Mesendoderm (in vitro differentiated cells): ENCODE measurements at regions not wholly inside any gene's neighbourhood (a gene's known extent, or its start where the extent isn't known, plus 50 kb on each side); places are given as distances from the start of the nearest gene placed in this dataset.

Source experiments
- DNase-seq: peaks from one replicate; pipeline ENCODE4 v3.0.0; 2013
- H2AK5ac ChIP-seq: 2 replicates; pipeline ENCODE4 v1.6.1; 2013; ENCODE audit warnings: low read length, inconsistent platforms
- H2BK120ac ChIP-seq: 2 replicates; pipeline ENCODE4 v1.6.1; 2013; ENCODE audit warnings: low read depth, mild to moderate bottlenecking, low read length, moderate library complexity, mixed read lengths
- H2BK15ac ChIP-seq: replicated peaks from 2 replicates; pipeline ENCODE4 v1.6.1; 2013; ENCODE audit warnings: low read depth, mild to moderate bottlenecking, moderate library complexity
- H2BK5ac ChIP-seq: 2 replicates; pipeline ENCODE4 v1.6.1; 2013; ENCODE audit warnings: low read length, inconsistent platforms
- H3K18ac ChIP-seq: 2 replicates; pipeline ENCODE4 v1.6.1; 2013; ENCODE audit warnings: mild to moderate bottlenecking, low read length, mixed read lengths
- H3K23ac ChIP-seq: one replicate; pipeline ENCODE4 v1.6.1; 2013; ENCODE audit warnings: low read length
- H3K27ac ChIP-seq: 2 replicates; pipeline ENCODE4 v1.5.1; 2013; ENCODE audit warnings: low read depth, mild to moderate bottlenecking, inconsistent platforms, low read length, moderate library complexity
- H3K27me3 ChIP-seq: 2 replicates; pipeline ENCODE4 v1.6.1; 2013; ENCODE audit warnings: low read length, control low read depth, mild to moderate bottlenecking, inconsistent platforms; ENCODE audit not compliant: insufficient read depth, poor library complexity
- H3K36me3 ChIP-seq: 2 replicates; pipeline ENCODE4 v1.6.1; 2013; ENCODE audit warnings: low read length, inconsistent platforms; ENCODE audit not compliant: control insufficient read depth, insufficient read depth
- H3K4ac ChIP-seq: one replicate; pipeline ENCODE4 v1.6.1; 2013; ENCODE audit warnings: low read depth, mild to moderate bottlenecking, low read length, moderate library complexity
- H3K4me1 ChIP-seq: 2 replicates; pipeline ENCODE4 v1.6.1; 2013; ENCODE audit warnings: low read depth, low read length, inconsistent platforms; ENCODE audit not compliant: control insufficient read depth
- H3K4me2 ChIP-seq: 2 replicates; pipeline ENCODE4 v1.6.1; 2013; ENCODE audit warnings: low read length
- H3K4me3 ChIP-seq: 2 replicates; pipeline ENCODE4 v1.5.1; 2013; ENCODE audit warnings: mild to moderate bottlenecking, low read length
- H3K56ac ChIP-seq: one replicate; pipeline ENCODE4 v1.6.1; 2013; ENCODE audit warnings: low read length
- H3K79me1 ChIP-seq: 2 replicates; pipeline ENCODE4 v1.6.1; 2013; ENCODE audit warnings: low read length, inconsistent platforms
- H3K79me2 ChIP-seq: 2 replicates; pipeline ENCODE4 v1.6.1; 2013; ENCODE audit warnings: mild to moderate bottlenecking, low read length; ENCODE audit not compliant: control insufficient read depth, insufficient read depth
- H3K9ac ChIP-seq: 2 replicates; pipeline ENCODE4 v1.6.1; 2013; ENCODE audit warnings: low read length, inconsistent platforms
- H4K5ac ChIP-seq: one replicate; pipeline ENCODE4 v1.6.1; 2013; ENCODE audit warnings: low read length
- H4K8ac ChIP-seq: one replicate; pipeline ENCODE4 v1.6.1; 2013; ENCODE audit warnings: low read depth, mild to moderate bottlenecking, control low read depth, low read length, moderate library complexity
- WGBS: extraction: QIAGEN DNeasy Blood & Tissue Kit; methylation state at CpG from one replicate; pipeline ENCODE4 v1.1.7; 2013; ENCODE audit warnings: low lambda C conversion rate, missing lambda C conversion rate; ENCODE audit not compliant: insufficient coverage; ENCODE audit errors: extremely low coverage; 5-methylcytosine and 5-hydroxymethylcytosine counted together

- Histone ChIP-seq H3K27ac (no peak overlapping the region), H3K79me1 (no peaks in the 10 kb centered on the region), H3K27me3 (no peaks in the 10 kb centered on the region), H3K9ac (no peak overlapping the region), H3K4me2 (no peak overlapping the region), H2BK15ac (no peak overlapping the region), H4K5ac (no peak overlapping the region), H3K79me2 (no peaks in the 10 kb centered on the region), H3K23ac (no peak overlapping the region), H3K4me3 (no peak overlapping the region), H2BK5ac (no peak overlapping the region), H3K56ac (no peak overlapping the region), H3K36me3 (no peaks in the 10 kb centered on the region), H3K4ac (no peak overlapping the region), H2BK120ac (no peak overlapping the region), H3K18ac (no peak overlapping the region), H4K8ac (no peak overlapping the region), H3K4me1 (no peaks in the 10 kb centered on the region), H2AK5ac (no peak overlapping the region)
- WGBS: no CpG with 5 or more reads among the region's 3 CpGs
- DNase-seq: no peak
Measured at GRCh38 chr9:102875687-102876086, 119.4 kb upstream of the CYLC2 start.

- H3K9ac ChIP-seq: no peak overlapping the region
- no peak overlapping the region for H2AK5ac ChIP-seq
- H3K56ac ChIP-seq: no peak overlapping the region
- H3K4me3 ChIP-seq: no peak overlapping the region
- no peak overlapping the region for H3K4ac ChIP-seq
- H2BK120ac ChIP-seq: no peak overlapping the region
- no peaks in the 10 kb centered on the region for H3K27me3 ChIP-seq
- H4K8ac ChIP-seq: no peak overlapping the region
- no peak overlapping the region for H3K18ac ChIP-seq
- no peak overlapping the region for H3K27ac ChIP-seq
- no peaks in the 10 kb centered on the region for H3K79me1 ChIP-seq
- H2BK15ac ChIP-seq: no peak overlapping the region
- DNase-seq: no peak
- no CpG with 5 or more reads among the region's 1 CpG for WGBS
- no peak overlapping the region for H2BK5ac ChIP-seq
- no peak overlapping the region for H4K5ac ChIP-seq
- no peaks in the 10 kb centered on the region for H3K36me3 ChIP-seq
- H3K4me1 ChIP-seq: no peaks in the 10 kb centered on the region
- no peak overlapping the region for H3K23ac ChIP-seq
- no peak overlapping the region for H3K4me2 ChIP-seq
- H3K79me2 ChIP-seq: no peaks in the 10 kb centered on the region
Measured at GRCh38 chr9:102867488-102867887, 127.6 kb upstream of the CYLC2 start.

- Histone ChIP-seq H3K27ac (no peak overlapping the region), H4K8ac (no peak overlapping the region), H3K9ac (no peak overlapping the region), H3K79me1 (no peaks in the 10 kb centered on the region), H3K79me2 (no peaks in the 10 kb centered on the region), H2AK5ac (no peak overlapping the region), H2BK120ac (no peak overlapping the region), H3K4me3 (no peak overlapping the region), H3K18ac (no peak overlapping the region), H3K4ac (no peak overlapping the region), H3K36me3 (no peaks in the 10 kb centered on the region), H2BK5ac (no peak overlapping the region), H3K56ac (no peak overlapping the region), H4K5ac (no peak overlapping the region), H2BK15ac (no peak overlapping the region), H3K4me1 (no peaks in the 10 kb centered on the region), H3K27me3 (no peaks in the 10 kb centered on the region), H3K23ac (no peak overlapping the region), H3K4me2 (no peak overlapping the region)
- no CpG with 5 or more reads among the region's 1 CpG for WGBS
- no peak for DNase-seq
Measured at GRCh38 chr9:102862478-102862877, 132.7 kb upstream of the CYLC2 start.

- Histone ChIP-seq H3K79me1 (no peaks in the 10 kb centered on the region), H2AK5ac (no peak overlapping the region), H2BK15ac (no peak overlapping the region), H2BK5ac (no peak overlapping the region), H3K9ac (no peak overlapping the region), H4K5ac (no peak overlapping the region), H3K56ac (no peak overlapping the region), H3K4me1 (no peaks in the 10 kb centered on the region), H3K79me2 (no peaks in the 10 kb centered on the region), H3K18ac (no peak overlapping the region), H3K36me3 (no peaks in the 10 kb centered on the region), H3K27ac (no peak overlapping the region), H3K23ac (no peak overlapping the region), H2BK120ac (no peak overlapping the region), H4K8ac (no peak overlapping the region), H3K4ac (no peak overlapping the region), H3K4me2 (no peak overlapping the region), H3K4me3 (no peak overlapping the region), H3K27me3 (no peaks in the 10 kb centered on the region)
- WGBS: no CpG with 5 or more reads among the region's 2 CpGs
- DNase-seq: no peak
Measured at GRCh38 chr9:102855641-102856040, 139.5 kb upstream of the CYLC2 start.

- Histone ChIP-seq H2AK5ac (no peak overlapping the region), H3K79me2 (no peaks in the 10 kb centered on the region), H2BK15ac (no peak overlapping the region), H3K4ac (no peak overlapping the region), H4K8ac (no peak overlapping the region), H3K27me3 (no peaks in the 10 kb centered on the region), H2BK5ac (no peak overlapping the region), H3K56ac (no peak overlapping the region), H3K4me2 (no peak overlapping the region), H3K9ac (no peak overlapping the region), H3K27ac (no peak overlapping the region), H3K79me1 (no peaks in the 10 kb centered on the region), H3K4me1 (no peaks in the 10 kb centered on the region), H2BK120ac (no peak overlapping the region), H3K23ac (no peak overlapping the region), H4K5ac (no peak overlapping the region), H3K4me3 (no peak overlapping the region), H3K18ac (no peak overlapping the region), H3K36me3 (no peaks in the 10 kb centered on the region)
- WGBS: no CpG with 5 or more reads among the region's 1 CpG
- DNase-seq: no peak
Measured at GRCh38 chr9:102845827-102846371, 149.2 kb upstream of the CYLC2 start.

GRCh38 chr9:102844716-102845115 lies 150.4 kb upstream of the CYLC2 start:
- no peak overlapping the region for H3K56ac ChIP-seq
- no peak overlapping the region for H2BK5ac ChIP-seq
- H3K36me3 ChIP-seq: no peaks in the 10 kb centered on the region
- H3K4ac ChIP-seq: no peak overlapping the region
- no CpG with 5 or more reads among the region's 2 CpGs for WGBS
- H2AK5ac ChIP-seq: no peak overlapping the region
- no peaks in the 10 kb centered on the region for H3K79me2 ChIP-seq
- no peak overlapping the region for H3K9ac ChIP-seq
- H3K27me3 ChIP-seq: no peaks in the 10 kb centered on the region
- no peak overlapping the region for H3K18ac ChIP-seq
- H4K5ac ChIP-seq: no peak overlapping the region
- no peak overlapping the region for H3K4me2 ChIP-seq
- no peak overlapping the region for H3K23ac ChIP-seq
- no peak overlapping the region for H2BK15ac ChIP-seq
- H3K79me1 ChIP-seq: no peaks in the 10 kb centered on the region
- H3K4me1 ChIP-seq: no peaks in the 10 kb centered on the region
- no peak overlapping the region for H3K27ac ChIP-seq
- H3K4me3 ChIP-seq: no peak overlapping the region
- DNase-seq: no peak
- no peak overlapping the region for H2BK120ac ChIP-seq
- no peak overlapping the region for H4K8ac ChIP-seq
